Neural cell (in vitro differentiated cells): ENCODE measurements at regions not wholly inside any gene's neighbourhood (a gene's known extent, or its start where the extent isn't known, plus 50 kb on each side); places are given as distances from the start of the nearest gene placed in this dataset.

Experiments
- H2AFZ ChIP-seq: fragments of 200-600, 300-800 bp; sonication (generic), shearing (Covaris generic); 2 replicates; pipeline ENCODE4 v1.6.0; 2014; ENCODE audit warnings: low read depth, mild to moderate bottlenecking, antibody characterized with exemption, low read length, moderate library complexity
- H3F3A ChIP-seq: fragments of 200-600 bp; shearing (Covaris generic); 2 replicates; pipeline ENCODE4 v1.6.1; 2016; ENCODE audit warnings: mild to moderate bottlenecking, moderate library complexity, mixed read lengths, antibody characterized with exemption, low read length; ENCODE audit not compliant: insufficient read depth, poor library complexity, severe bottlenecking
- H3K27ac ChIP-seq: fragments of 200-600, 300-800 bp; sonication (generic), shearing (Covaris generic); 2 replicates; pipeline ENCODE4 v1.5.1; 2014; ENCODE audit warnings: mild to moderate bottlenecking, low read length, moderate library complexity
- H3K27me3 ChIP-seq: fragments of 300-800, 200-600 bp; sonication (generic), shearing (Covaris generic); 2 replicates; pipeline ENCODE4 v1.6.0; 2014; ENCODE audit warnings: mild to moderate bottlenecking, low read depth, low read length, moderate library complexity; ENCODE audit not compliant: insufficient read depth
- H3K36me3 ChIP-seq: fragments of 300-800, 200-600 bp; sonication (generic), shearing (Covaris generic); 2 replicates; pipeline ENCODE4 v1.5.1; 2014; ENCODE audit warnings: mild to moderate bottlenecking, antibody characterized with exemption, low read length, moderate library complexity; ENCODE audit not compliant: insufficient read depth
- H3K4me2 ChIP-seq: fragments of 300-800, 200-600 bp; sonication (generic), shearing (Covaris generic); 2 replicates; pipeline ENCODE4 v1.6.0; 2014; ENCODE audit warnings: mild to moderate bottlenecking, low read length
- H3K4me3 ChIP-seq: fragments of 300-800, 200-600 bp; sonication (generic), shearing (Covaris generic); 2 replicates; pipeline ENCODE4 v1.5.1; 2014; ENCODE audit warnings: mild to moderate bottlenecking, low read length, moderate library complexity
- H3K79me2 ChIP-seq: fragments of 200-600 bp; shearing (Covaris generic); replicated peaks from 2 replicates; pipeline ENCODE4 v1.6.0; 2014; ENCODE audit warnings: mild to moderate bottlenecking, low read length, moderate library complexity; ENCODE audit not compliant: insufficient read depth
- H3K9ac ChIP-seq: fragments of 300-800, 200-600 bp; sonication (generic), shearing (Covaris generic); 2 replicates; pipeline ENCODE4 v1.6.1; 2016; ENCODE audit warnings: mild to moderate bottlenecking, low read length, mixed read lengths
- H3K9me2 ChIP-seq: fragments of 200-600 bp; shearing (Covaris generic); 2 replicates; pipeline ENCODE4 v1.6.1; 2016; ENCODE audit warnings: mild to moderate bottlenecking, low read length, mixed read lengths; ENCODE audit not compliant: insufficient read depth
- H3K9me3 ChIP-seq: fragments of 200-600, 300-800 bp; sonication (generic), shearing (Covaris generic); 2 replicates; pipeline ENCODE4 v1.6.1; 2016; ENCODE audit warnings: mild to moderate bottlenecking, mixed run types, low read length, moderate library complexity, mixed read lengths
- H4K20me1 ChIP-seq: fragments of 200-600 bp; shearing (Covaris generic); 2 replicates; pipeline ENCODE4 v1.6.1; 2016; ENCODE audit warnings: mild to moderate bottlenecking, mixed run types; ENCODE audit not compliant: insufficient read depth
- EP300 ChIP-seq: fragments of 450-650 bp; conservative IDR thresholded peaks from 2 replicates; pipeline ENCODE4 v1.6.1; 2014; ENCODE audit warnings: antibody characterized with exemption, mild to moderate bottlenecking, moderate library complexity; ENCODE audit not compliant: poor library complexity, severe bottlenecking
- EZH2 ChIP-seq: fragments of 200-600, 300-800 bp; shearing (Covaris generic), sonication (generic); IDR thresholded peaks from 2 replicates; pipeline ENCODE4 v1.6.1; 2014; ENCODE audit warnings: antibody characterized with exemption, low read length, borderline replicate concordance, mild to moderate bottlenecking; ENCODE audit not compliant: insufficient read depth, poor library complexity, severe bottlenecking
- MXI1 ChIP-seq: fragments of 450-650 bp; conservative IDR thresholded peaks from 2 replicates; pipeline ENCODE4 v1.6.1; 2014; ENCODE audit warnings: antibody characterized with exemption, mild to moderate bottlenecking; ENCODE audit not compliant: poor library complexity, severe bottlenecking
- POLR2AphosphoS5 ChIP-seq: IDR thresholded peaks from 2 replicates; pipeline ENCODE4 v1.6.1; 2012
- RAD21 ChIP-seq: fragments of 450-650 bp; conservative IDR thresholded peaks from 2 replicates; pipeline ENCODE4 v1.6.1; 2014; ENCODE audit warnings: antibody characterized with exemption, mild to moderate bottlenecking, moderate library complexity
- SMC3 ChIP-seq: fragments of 450-650 bp; conservative IDR thresholded peaks from 2 replicates; pipeline ENCODE4 v1.6.1; 2014; ENCODE audit warnings: antibody characterized with exemption, mild to moderate bottlenecking, moderate library complexity; ENCODE audit not compliant: poor library complexity
- TAF1 ChIP-seq: IDR thresholded peaks from 2 replicates; pipeline ENCODE4 v1.6.1; 2012; ENCODE audit warnings: low read depth
- TF ChIP-seq, protein P1 (sequence below): IDR thresholded peaks from 2 replicates; pipeline ENCODE4 v1.6.1; 2012; ENCODE audit warnings: borderline replicate concordance
- TF ChIP-seq, protein P2 (sequence below): fragments of 450-650 bp; IDR thresholded peaks from 2 replicates; pipeline ENCODE4 v1.5.1; 2014; ENCODE audit warnings: antibody characterized with exemption, mild to moderate bottlenecking, moderate library complexity; ENCODE audit not compliant: poor library complexity, severe bottlenecking

DNA sequence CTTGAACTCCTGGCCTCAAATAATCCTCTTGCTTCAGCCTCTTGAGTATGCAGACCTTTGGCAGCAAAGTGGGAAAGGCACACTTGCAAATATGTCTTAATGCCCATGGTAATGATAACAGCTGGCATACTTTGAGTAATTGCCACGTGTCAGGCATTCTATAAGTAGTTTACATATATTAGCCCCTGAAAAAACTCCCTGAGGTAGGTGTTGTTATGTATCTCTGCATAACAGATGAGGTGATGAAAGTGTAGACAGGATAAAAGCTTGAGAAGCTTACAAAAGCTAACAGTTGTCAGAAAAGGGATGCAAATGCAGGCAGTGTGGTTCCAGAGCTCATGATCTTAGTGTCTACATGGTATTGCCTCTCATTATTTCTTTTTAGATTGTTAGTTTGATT lies 291.1 kb upstream of the C11orf87 start:
- Histone ChIP-seq H4K20me1 (no peaks in the 10 kb centered on the region), H3K9ac (peak overlapping the region; percentile 21), H2AFZ (peak overlapping the region; percentile 10), H3K4me3 (no peak overlapping the region), H3F3A (no peaks in the 10 kb centered on the region), H3K9me3 (no peaks in the 10 kb centered on the region), H3K79me2 (no peaks in the 10 kb centered on the region), H3K27ac (peak overlapping the region; percentile 78), H3K4me2 (no peak overlapping the region), H3K27me3 (no peaks in the 10 kb centered on the region), H3K9me2 (no peaks in the 10 kb centered on the region), H3K36me3 (no peaks in the 10 kb centered on the region)
- TF ChIP-seq, protein P1, sequence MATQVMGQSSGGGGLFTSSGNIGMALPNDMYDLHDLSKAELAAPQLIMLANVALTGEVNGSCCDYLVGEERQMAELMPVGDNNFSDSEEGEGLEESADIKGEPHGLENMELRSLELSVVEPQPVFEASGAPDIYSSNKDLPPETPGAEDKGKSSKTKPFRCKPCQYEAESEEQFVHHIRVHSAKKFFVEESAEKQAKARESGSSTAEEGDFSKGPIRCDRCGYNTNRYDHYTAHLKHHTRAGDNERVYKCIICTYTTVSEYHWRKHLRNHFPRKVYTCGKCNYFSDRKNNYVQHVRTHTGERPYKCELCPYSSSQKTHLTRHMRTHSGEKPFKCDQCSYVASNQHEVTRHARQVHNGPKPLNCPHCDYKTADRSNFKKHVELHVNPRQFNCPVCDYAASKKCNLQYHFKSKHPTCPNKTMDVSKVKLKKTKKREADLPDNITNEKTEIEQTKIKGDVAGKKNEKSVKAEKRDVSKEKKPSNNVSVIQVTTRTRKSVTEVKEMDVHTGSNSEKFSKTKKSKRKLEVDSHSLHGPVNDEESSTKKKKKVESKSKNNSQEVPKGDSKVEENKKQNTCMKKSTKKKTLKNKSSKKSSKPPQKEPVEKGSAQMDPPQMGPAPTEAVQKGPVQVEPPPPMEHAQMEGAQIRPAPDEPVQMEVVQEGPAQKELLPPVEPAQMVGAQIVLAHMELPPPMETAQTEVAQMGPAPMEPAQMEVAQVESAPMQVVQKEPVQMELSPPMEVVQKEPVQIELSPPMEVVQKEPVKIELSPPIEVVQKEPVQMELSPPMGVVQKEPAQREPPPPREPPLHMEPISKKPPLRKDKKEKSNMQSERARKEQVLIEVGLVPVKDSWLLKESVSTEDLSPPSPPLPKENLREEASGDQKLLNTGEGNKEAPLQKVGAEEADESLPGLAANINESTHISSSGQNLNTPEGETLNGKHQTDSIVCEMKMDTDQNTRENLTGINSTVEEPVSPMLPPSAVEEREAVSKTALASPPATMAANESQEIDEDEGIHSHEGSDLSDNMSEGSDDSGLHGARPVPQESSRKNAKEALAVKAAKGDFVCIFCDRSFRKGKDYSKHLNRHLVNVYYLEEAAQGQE, result no peak
- TF ChIP-seq, protein P2, sequence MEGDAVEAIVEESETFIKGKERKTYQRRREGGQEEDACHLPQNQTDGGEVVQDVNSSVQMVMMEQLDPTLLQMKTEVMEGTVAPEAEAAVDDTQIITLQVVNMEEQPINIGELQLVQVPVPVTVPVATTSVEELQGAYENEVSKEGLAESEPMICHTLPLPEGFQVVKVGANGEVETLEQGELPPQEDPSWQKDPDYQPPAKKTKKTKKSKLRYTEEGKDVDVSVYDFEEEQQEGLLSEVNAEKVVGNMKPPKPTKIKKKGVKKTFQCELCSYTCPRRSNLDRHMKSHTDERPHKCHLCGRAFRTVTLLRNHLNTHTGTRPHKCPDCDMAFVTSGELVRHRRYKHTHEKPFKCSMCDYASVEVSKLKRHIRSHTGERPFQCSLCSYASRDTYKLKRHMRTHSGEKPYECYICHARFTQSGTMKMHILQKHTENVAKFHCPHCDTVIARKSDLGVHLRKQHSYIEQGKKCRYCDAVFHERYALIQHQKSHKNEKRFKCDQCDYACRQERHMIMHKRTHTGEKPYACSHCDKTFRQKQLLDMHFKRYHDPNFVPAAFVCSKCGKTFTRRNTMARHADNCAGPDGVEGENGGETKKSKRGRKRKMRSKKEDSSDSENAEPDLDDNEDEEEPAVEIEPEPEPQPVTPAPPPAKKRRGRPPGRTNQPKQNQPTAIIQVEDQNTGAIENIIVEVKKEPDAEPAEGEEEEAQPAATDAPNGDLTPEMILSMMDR, result no peak
- TF ChIP-seq EZH2 (no peak), SMC3 (peak; percentile 27), TAF1 (no peak), POLR2AphosphoS5 (peak; percentile 18), MXI1 (no peak), EP300 (peak; percentile 80), RAD21 (peak; percentile 22)

DNA sequence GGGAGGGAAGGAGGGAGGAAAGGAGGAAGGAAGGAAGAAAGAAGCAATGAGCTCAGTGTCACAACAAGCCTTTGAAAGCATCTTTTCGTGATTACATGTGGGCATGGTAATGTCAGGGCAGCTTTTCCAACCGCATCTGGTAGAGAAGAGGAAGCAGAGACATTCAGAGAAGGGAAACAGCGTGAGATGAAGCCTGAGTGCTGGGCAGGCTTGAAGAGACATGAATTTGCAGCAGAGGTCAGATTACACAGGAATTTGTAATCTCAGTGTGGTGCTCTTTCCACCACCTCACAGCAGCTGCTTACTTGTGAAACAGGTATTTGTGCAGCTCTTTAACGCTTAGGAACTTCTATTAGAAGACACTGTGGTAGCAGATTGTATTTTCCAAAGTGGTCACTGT lies 289.5 kb upstream of the C11orf87 start:
- Histone ChIP-seq H3K4me2 (no peak overlapping the region), H3K36me3 (no peaks in the 10 kb centered on the region), H3K4me3 (no peak overlapping the region), H3K9ac (no peak overlapping the region), H3F3A (no peaks in the 10 kb centered on the region), H4K20me1 (no peaks in the 10 kb centered on the region), H3K27me3 (no peaks in the 10 kb centered on the region), H2AFZ (no peak overlapping the region), H3K79me2 (no peaks in the 10 kb centered on the region), H3K9me3 (no peaks in the 10 kb centered on the region), H3K9me2 (no peaks in the 10 kb centered on the region), H3K27ac (peak overlapping the region; percentile 78)
- TF ChIP-seq EZH2 (no peak), TAF1 (no peak), EP300 (no peak), MXI1 (no peak), POLR2AphosphoS5 (no peak), RAD21 (no peak), SMC3 (no peak)
- TF ChIP-seq, protein P1, result no peak
- TF ChIP-seq, protein P2, result no peak
